CD4-positive, alpha-beta T cell treated with Interleukin-1 beta for 1 hour (primary cell): ENCODE measurements at regions not wholly inside any gene's neighbourhood (a gene's known extent, or its start where the extent isn't known, plus 50 kb on each side); places are given as distances from the start of the nearest gene placed in this dataset.
A peak's percentile ranks its signal among the peaks of the same experiment; 100 is the strongest.

Experiments used
- DNase-seq, 2 donors: peaks; one replicate each; pipeline ENCODE4 v3.0.0-alpha.2; 2020 to 2022

DNA sequence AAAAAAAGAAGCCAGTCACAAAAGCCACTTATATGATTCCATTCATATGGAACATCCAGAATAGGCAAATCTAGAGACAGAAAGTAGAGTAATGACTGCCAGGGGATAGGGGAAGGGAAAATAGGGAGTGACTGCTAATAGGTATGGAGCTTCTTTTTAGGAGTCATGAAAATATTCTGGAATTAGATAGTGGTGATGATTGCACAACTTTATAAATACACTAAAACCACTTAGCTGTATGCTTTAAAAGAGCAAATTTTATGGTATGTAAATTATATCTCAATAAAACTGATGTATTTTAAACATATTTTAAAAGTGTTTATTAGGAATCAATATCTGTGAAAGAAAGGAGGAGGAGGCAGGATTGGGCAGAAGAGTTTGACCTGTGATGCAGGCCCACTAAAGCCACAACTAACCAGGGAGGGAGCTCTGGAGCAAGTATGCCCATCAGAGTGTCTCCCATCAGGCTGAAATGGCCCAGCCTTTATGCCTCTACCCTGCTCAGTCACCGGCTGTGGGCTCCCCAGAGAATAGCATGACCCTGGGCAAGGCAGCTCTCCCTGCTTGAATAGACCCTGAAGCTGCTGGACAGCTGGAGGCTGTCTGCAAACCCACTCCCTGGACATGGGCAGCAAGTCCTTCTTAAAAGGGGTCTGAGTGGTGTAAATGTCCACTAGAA lies 96.0 kb upstream of the SLC44A1 start:
- DNase-seq: no peak

DNA sequence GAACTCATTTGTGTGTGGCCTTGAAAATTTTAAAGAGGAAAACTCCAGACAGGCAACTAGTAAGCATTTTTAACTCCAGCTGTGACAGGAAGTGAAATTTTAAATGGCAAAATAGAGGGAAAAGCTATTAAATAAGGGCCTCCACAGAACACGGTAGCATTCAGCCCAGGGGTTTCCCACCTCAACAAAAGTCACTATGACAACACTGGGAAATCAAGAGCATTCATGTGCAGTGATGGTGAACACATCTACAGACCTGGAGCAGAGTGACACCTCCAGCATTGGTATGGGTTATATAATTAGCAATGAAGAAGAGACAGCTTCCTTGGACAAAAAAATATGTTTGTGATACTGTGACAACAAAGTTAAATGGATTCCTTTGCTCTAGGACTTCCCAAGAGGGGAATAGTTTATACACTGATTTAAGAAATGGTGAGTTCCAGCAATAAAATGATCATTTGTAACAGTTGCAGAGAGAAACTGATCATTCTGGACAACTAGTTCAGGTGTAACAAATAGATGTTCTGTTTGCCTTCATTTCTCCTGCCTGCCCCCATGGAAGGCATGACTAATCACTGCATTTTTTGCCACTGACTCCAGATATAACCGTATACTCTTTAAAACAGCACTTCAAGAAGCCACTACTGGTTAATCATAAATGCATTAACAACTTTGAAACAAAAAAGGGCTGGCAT lies 93.3 kb upstream of the SLC44A1 start:
- no peak for DNase-seq

GRCh38 chr9:105151686-105151995 lies 92.8 kb upstream of the SLC44A1 start:
- no peak for DNase-seq

- DNase-seq: no peak
These were observed 89.7 kb upstream of the SLC44A1 start for GRCh38 chr9:105154723-105155191.

DNA sequence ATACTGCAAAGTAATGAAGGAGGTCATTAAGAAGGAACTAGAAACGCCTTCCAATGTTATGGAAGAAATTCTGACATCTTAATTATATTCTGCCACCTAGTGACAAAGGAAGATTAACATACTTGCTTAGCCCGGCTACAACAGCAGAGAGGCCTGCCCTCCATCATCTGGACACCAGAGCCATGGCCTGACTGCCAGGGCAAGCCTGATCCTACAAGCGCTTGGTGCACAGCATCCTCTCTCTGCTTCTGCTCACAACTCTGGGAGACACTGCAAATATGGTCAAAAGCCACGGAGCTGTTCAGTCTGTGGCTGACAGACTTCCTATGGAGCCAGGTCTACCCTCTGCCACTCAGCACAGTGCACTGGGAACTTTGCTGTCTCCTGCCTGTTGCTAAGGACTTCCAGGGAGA lies 87.3 kb upstream of the SLC44A1 start:
- peak; percentile 32 to 46 for DNase-seq

GRCh38 chr9:105158020-105158419 lies 86.4 kb upstream of the SLC44A1 start:
- no peak for DNase-seq

DNA sequence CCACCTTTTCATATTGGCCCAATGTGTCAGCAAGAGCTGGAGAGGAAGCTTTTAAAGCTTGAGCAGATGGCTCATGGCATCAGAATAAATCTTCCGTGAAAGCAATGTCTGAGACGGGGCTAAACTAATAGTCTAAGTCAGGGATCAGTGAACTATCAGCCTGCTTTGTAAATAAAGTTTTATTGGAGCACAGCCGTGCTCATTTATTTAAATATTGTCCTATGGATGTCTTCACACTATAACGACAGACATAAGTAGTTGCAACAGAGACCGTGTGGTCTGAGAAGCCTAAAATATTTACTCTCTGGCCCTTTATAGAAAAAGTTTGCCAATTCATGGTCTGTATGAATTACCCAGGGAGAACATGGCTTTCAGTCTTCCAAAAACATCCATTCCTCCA lies 85.6 kb upstream of the SLC44A1 start:
- no peak for DNase-seq

DNA sequence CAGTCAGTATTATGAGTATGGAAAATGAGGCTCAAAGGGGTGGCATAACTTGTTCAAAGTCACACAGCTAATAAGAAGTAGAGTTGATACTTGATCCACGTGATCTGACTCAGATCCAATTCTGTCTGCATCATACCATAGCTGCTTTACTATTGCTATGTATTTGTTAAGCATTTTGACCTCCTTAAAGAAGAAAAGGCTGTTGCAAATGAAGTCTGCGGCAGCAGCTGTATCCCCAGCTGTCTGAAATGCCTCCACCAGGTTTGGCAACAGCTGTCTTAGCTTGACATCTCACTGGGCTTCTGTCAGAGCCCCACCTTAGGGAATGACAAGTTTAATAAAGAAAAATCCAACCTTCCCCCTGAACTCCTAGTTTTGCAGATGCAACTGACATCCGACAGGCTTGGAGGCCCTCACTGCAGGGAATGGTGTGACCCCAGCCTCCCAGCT lies 75.6 kb upstream of the SLC44A1 start:
- no peak for DNase-seq

DNA sequence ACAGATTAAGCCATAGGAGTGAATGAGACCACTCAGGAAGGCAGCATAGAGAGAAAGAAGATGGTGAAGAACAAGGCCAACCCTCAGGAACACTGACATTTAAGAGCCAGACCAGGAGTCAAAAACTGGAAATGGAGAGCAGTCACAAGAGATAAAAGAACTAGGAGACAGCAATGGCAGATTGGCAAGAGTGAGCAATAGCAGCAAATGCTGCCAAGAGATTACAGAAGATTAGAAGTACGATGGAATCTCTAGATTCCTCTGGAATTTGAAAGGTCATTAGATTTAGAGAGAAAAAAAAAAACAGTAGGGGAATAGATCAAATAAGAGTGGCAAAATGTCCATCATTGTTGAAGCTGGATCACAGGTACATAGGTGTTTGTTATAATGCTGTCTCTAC lies 73.4 kb upstream of the SLC44A1 start:
- DNase-seq: no peak

DNA sequence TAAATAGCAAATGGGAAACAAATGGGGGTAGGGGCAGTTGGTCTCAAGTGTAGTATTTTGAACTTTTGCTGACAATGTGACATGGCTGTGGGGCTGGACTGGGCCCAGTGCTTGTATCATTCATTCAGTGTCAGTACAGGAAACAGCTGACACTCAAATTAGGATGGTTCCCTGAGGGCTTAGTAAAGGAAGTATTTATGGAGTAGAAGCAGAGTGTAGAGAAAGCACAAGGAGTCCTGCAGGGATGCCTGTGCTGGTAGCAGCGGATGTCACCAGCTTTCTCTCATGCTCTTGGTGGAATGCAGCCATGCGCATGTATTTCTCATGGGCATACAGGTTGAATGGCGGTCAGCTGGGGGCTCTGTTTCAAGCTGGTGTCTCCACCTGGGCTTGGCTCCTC lies 72.9 kb upstream of the SLC44A1 start:
- DNase-seq: no peak

- no peak for DNase-seq
These were observed 72.0 kb upstream of the SLC44A1 start for GRCh38 chr9:105172436-105172835.

GRCh38 chr9:105173306-105173705 lies 71.1 kb upstream of the SLC44A1 start:
- no peak for DNase-seq

DNA sequence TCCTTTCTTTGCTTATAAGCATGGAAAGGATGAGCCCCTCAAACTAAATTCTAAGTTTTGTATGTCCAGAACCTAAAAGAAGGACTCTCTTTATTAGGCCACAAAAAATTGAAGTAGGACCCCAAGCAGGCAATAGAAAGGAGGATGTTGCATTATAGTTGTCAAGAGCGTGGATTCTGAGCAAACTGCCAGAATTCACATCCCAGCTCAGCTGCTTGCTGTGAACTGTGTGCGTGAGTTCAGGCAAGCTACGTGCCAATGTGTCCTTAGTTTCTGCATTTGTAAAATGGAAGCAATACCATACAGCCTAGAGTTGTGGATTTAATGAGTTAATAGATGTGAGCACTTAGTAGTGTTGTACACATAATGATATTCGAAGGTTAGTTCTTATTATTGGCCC lies 70.6 kb upstream of the SLC44A1 start:
- no peak for DNase-seq

DNA sequence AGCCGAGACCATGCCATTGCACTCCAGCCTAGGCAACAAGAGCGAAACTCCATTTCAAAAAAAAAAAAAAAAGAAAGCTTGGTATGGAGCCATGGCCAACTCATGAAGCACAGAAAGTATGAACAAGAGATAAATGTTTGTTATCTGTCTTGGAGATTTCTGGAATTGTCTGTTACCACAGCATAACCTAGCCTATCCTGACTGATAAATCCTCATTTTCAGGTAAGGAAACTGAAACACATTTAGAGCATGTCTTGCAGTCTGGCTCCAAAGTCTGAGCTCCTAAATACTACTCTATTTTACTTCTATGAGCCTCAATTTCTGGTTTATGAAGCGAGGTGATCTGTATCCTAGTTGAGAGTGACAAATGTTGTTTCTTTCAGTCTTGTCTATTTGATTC lies 68.3 kb upstream of the SLC44A1 start:
- no peak for DNase-seq

DNA sequence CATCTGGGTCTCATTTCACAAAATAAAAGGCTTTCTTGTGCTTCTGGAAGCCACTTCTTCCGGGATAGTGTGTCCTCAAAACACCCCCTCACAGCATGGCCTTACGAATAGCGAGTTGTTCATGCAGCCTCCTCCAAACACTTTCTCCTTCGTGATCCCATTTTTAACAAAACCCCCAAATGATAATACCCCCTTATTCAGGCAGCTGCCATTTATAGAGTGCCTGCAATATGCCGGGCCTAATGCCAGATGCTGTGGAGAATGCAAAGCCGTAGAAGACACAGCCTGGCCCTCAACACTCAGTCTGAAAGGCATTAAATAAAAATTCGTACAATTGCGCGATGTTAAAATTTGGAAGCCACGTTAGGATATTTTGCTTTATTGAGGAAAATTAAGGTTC lies 66.4 kb upstream of the SLC44A1 start:
- no peak for DNase-seq

DNA sequence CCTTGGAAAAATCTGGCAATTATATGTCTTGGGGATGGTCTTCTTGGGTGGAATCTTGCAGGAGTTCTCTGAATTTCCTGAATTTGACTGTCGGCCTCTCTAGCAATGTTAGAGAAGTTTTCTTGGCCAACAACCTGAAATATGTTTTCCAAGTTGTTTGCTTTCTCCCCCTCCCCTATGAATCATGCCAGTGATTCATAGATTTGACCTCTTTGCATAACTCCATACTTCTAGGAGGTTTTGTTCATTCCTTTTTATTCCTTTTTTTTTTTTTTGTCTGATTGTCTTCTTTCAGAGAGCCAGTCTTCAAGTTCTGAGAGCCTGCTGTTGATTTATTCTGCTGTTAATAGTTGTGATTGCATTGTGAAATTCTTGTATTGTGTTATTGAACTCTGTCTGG lies 56.7 kb upstream of the SLC44A1 start:
- no peak for DNase-seq

GRCh38 chr9:105188746-105189145 lies 55.7 kb upstream of the SLC44A1 start:
- DNase-seq: no peak

GRCh38 chr9:105191508-105192121 lies 52.8 kb upstream of the SLC44A1 start:
- DNase-seq: peak in 1 of 2 donors; percentile 13

- no peak for DNase-seq
These were observed 50.9 kb upstream of the SLC44A1 start for GRCh38 chr9:105193560-105193959.

GRCh38 chr9:105194234-105194633 lies 50.2 kb upstream of the SLC44A1 start:
- no peak for DNase-seq
